ENCODE measurements at regions not wholly inside any gene's neighbourhood (a gene's known extent, or its start where the extent isn't known, plus 50 kb on each side); places are given as distances from the start of the nearest gene placed in this dataset.

DNA sequence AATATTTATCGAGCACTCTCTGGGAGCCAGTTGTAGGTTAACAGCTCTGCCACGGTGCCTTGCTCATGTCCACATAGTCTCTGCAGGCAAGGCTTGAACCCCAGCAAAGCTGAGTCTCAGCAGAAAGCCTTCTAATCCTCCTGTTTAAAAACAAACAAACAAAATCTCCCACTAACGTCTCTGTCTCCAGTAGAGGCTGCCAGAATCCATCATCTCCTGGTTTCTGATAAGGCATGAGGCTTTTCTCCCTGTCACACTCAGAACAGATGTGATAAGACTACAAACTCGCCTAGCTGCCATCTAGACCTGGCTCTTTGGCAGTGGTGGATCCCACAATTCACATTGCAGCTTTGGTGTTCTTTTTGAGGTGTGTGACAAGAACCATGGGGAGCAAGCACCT lies 813.2 kb downstream of the AACS start:
- peaks cover 0 to 3% (median 0%) of the 10 kb centered on the region in 3 donors for H3K9me3 ChIP-seq (ENCODE audit: control extremely low read depth in 1 of 3, control insufficient read depth in 2 of 3, insufficient read depth in 1 of 3, low read length in 2 of 3)
- no peaks in the 10 kb centered on the region for H3K4me1 Mint-ChIP-seq
- no peak overlapping the region for H3K27ac ChIP-seq (ENCODE audit: low read length in 2 of 2)
- H3K27me3 ChIP-seq (replicated peaks in 1 of 4; ENCODE audit: control extremely low read depth in 1 of 4, control insufficient read depth in 3 of 4, insufficient read depth in 4 of 4, low read length in 3 of 4): no peaks in the 10 kb centered on the region
- intact Hi-C loops (cut with micrococcal nuclease): no loop called here
- H2AFZ ChIP-seq (ENCODE audit: insufficient read depth, low read depth, low read length, poor library complexity, severe bottlenecking): no peak overlapping the region
- TF ChIP-seq CTCF (IDR thresholded peaks at IDR 0.05) (no peak), EZH2 (IDR thresholded peaks at IDR 0.05; ENCODE audit: borderline replicate concordance, insufficient read depth, low read depth, low read length, poor library complexity, severe bottlenecking) (no peak)
- ATAC-seq (ENCODE audit: low read depth): no peak
- no peaks in the 10 kb centered on the region for H3K79me2 ChIP-seq (ENCODE audit: control insufficient read depth, insufficient read depth, low read length)
- H3K4me3 Mint-ChIP-seq: no peak overlapping the region
- no peak for DNase-seq
- CTCF ChIA-PET: no interaction called here
- H3K4me3 ChIP-seq (ENCODE audit: control extremely low read depth in 1 of 5, extremely low read depth in 1 of 5, insufficient read depth in 1 of 5, low read depth in 2 of 5, low read length in 4 of 5): no peak overlapping the region
- no peaks in the 10 kb centered on the region for H4K20me1 ChIP-seq (ENCODE audit: control insufficient read depth, insufficient read depth, low read length, poor library complexity, severe bottlenecking)
- no peak overlapping the region for H3K9ac ChIP-seq (ENCODE audit: low read length)
- H3K36me3 ChIP-seq (replicated peaks in 1 of 2; ENCODE audit: control extremely low read depth in 1 of 2, control insufficient read depth in 1 of 2, extremely low read depth in 1 of 2, insufficient read depth in 2 of 2, low read length in 1 of 2): no peaks in the 10 kb centered on the region
- no peaks in the 10 kb centered on the region for H3K27me3 Mint-ChIP-seq
- H3K27ac Mint-ChIP-seq: no peak overlapping the region
- H3K4me1 ChIP-seq (ENCODE audit: control insufficient read depth in 2 of 2, insufficient read depth in 2 of 2, low read length in 2 of 2): no peaks in the 10 kb centered on the region
- POLR2A ChIA-PET: no interaction called here
- 52% methylated on average over 4 of the region's 4 CpGs for WGBS (ENCODE audit: insufficient coverage)
- no peaks in the 10 kb centered on the region for H3K9me3 Mint-ChIP-seq (ENCODE audit: insufficient read depth)
- H3K4me2 ChIP-seq (replicated peaks; ENCODE audit: low read depth, low read length, poor library complexity, severe bottlenecking): no peak overlapping the region

DNA sequence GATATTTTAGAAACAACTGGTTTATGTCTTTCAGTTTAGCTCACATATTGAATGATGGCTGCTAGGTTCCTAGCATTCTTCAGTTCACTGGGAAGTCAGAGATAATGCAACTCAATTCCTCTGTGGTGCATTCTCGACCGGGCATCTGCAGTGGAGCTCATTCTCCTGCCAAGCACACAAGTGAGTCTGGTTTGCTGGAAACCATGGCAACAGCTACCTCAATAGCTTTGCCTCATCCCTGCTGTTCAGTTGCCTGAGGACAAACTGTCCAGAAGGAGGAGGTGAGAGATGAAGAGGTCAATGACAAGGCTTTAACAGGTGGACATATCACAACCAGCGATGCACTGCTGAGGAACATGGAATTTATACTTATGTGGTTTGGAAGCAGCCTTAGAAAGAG lies 816.9 kb downstream of the AACS start:
- H3K27me3 ChIP-seq (replicated peaks in 1 of 4; ENCODE audit: control extremely low read depth in 1 of 4, control insufficient read depth in 3 of 4, insufficient read depth in 4 of 4, low read length in 3 of 4): no peaks in the 10 kb centered on the region
- ChIA-PET POLR2A (no interaction called here), CTCF (no interaction called here)
- peaks cover 0 to 7% (median 0%) of the 10 kb centered on the region in 3 donors for H3K9me3 ChIP-seq (ENCODE audit: control extremely low read depth in 1 of 3, control insufficient read depth in 2 of 3, insufficient read depth in 1 of 3, low read length in 2 of 3)
- H3K4me1 ChIP-seq (ENCODE audit: control insufficient read depth in 2 of 2, insufficient read depth in 2 of 2, low read length in 2 of 2): no peaks in the 10 kb centered on the region
- DNase-seq (no peak), ATAC-seq (ENCODE audit: low read depth) (no peak)
- H3K27ac Mint-ChIP-seq: no peak overlapping the region
- no peak overlapping the region for H3K4me2 ChIP-seq (replicated peaks; ENCODE audit: low read depth, low read length, poor library complexity, severe bottlenecking)
- H3K4me1 Mint-ChIP-seq: no peaks in the 10 kb centered on the region
- no peak overlapping the region for H2AFZ ChIP-seq (ENCODE audit: insufficient read depth, low read depth, low read length, poor library complexity, severe bottlenecking)
- no peak overlapping the region for H3K27ac ChIP-seq (ENCODE audit: low read length in 2 of 2)
- TF ChIP-seq EZH2 (IDR thresholded peaks at IDR 0.05; ENCODE audit: borderline replicate concordance, insufficient read depth, low read depth, low read length, poor library complexity, severe bottlenecking) (no peak), CTCF (IDR thresholded peaks at IDR 0.05) (no peak)
- peaks cover 2% of the 10 kb centered on the region for H3K9me3 Mint-ChIP-seq (ENCODE audit: insufficient read depth)
- no peaks in the 10 kb centered on the region for H3K36me3 ChIP-seq (replicated peaks in 1 of 2; ENCODE audit: control extremely low read depth in 1 of 2, control insufficient read depth in 1 of 2, extremely low read depth in 1 of 2, insufficient read depth in 2 of 2, low read length in 1 of 2)
- H4K20me1 ChIP-seq (ENCODE audit: control insufficient read depth, insufficient read depth, low read length, poor library complexity, severe bottlenecking): no peaks in the 10 kb centered on the region
- no peaks in the 10 kb centered on the region for H3K27me3 Mint-ChIP-seq
- no peaks in the 10 kb centered on the region for H3K79me2 ChIP-seq (ENCODE audit: control insufficient read depth, insufficient read depth, low read length)
- no peak overlapping the region for H3K4me3 Mint-ChIP-seq
- intact Hi-C loops (cut with micrococcal nuclease): no loop called here
- 45% methylated on average over 2 of the region's 3 CpGs for WGBS (ENCODE audit: insufficient coverage)
- H3K4me3 ChIP-seq (ENCODE audit: control extremely low read depth in 1 of 5, extremely low read depth in 1 of 5, insufficient read depth in 1 of 5, low read depth in 2 of 5, low read length in 4 of 5): no peak overlapping the region
- no peak overlapping the region for H3K9ac ChIP-seq (ENCODE audit: low read length)

Measured in B cell (primary cell).